ENCODE measurements at regions not wholly inside any gene's neighbourhood (a gene's known extent, or its start where the extent isn't known, plus 50 kb on each side); places are given as distances from the start of the nearest gene placed in this dataset.

- TF ChIP-seq, protein P1, sequence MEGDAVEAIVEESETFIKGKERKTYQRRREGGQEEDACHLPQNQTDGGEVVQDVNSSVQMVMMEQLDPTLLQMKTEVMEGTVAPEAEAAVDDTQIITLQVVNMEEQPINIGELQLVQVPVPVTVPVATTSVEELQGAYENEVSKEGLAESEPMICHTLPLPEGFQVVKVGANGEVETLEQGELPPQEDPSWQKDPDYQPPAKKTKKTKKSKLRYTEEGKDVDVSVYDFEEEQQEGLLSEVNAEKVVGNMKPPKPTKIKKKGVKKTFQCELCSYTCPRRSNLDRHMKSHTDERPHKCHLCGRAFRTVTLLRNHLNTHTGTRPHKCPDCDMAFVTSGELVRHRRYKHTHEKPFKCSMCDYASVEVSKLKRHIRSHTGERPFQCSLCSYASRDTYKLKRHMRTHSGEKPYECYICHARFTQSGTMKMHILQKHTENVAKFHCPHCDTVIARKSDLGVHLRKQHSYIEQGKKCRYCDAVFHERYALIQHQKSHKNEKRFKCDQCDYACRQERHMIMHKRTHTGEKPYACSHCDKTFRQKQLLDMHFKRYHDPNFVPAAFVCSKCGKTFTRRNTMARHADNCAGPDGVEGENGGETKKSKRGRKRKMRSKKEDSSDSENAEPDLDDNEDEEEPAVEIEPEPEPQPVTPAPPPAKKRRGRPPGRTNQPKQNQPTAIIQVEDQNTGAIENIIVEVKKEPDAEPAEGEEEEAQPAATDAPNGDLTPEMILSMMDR (IDR thresholded peaks at IDR 0.05), result no peak
- no peak overlapping the region for H3K9ac ChIP-seq (ENCODE audit: insufficient read depth, low read length, poor library complexity, severe bottlenecking)
- intact Hi-C loops (cut with micrococcal nuclease), result no loop called here
- no peak overlapping the region for H3K4me3 ChIP-seq (replicated peaks in 1 of 3; ENCODE audit: low read depth in 2 of 3, low read length in 3 of 3)
- H3K4me3 Mint-ChIP-seq, result no peak overlapping the region
- no peak overlapping the region for H3K4me2 ChIP-seq (replicated peaks; ENCODE audit: extremely low read depth, low read length, poor library complexity, severe bottlenecking)
- no peaks in the 10 kb centered on the region for H3K4me1 Mint-ChIP-seq
- 100% methylated on average over 1 of the region's 3 CpGs for WGBS (ENCODE audit: insufficient coverage)
- H4K20me1 ChIP-seq (ENCODE audit: insufficient read depth, low read length), result no peaks in the 10 kb centered on the region
- H3K9me3 ChIP-seq (replicated peaks in 1 of 2; ENCODE audit: control insufficient read depth in 1 of 2, insufficient read depth in 1 of 2, low read length in 2 of 2), result no peaks in the 10 kb centered on the region
- no peaks in the 10 kb centered on the region for H3K27me3 ChIP-seq (ENCODE audit: control insufficient read depth in 2 of 2, insufficient read depth in 2 of 2, low read length in 2 of 2)
- peaks cover 0 to 2% (median 2%) of the 10 kb centered on the region in 7 donors for H3K9me3 Mint-ChIP-seq
- H3K36me3 Mint-ChIP-seq, result no peaks in the 10 kb centered on the region
- H3K79me2 ChIP-seq (ENCODE audit: insufficient read depth, low read length), result no peaks in the 10 kb centered on the region
- H3K27ac Mint-ChIP-seq, result no peak overlapping the region
- H3K27me3 Mint-ChIP-seq (ENCODE audit: low read depth in 3 of 3), result no peaks in the 10 kb centered on the region
- H2AFZ ChIP-seq (ENCODE audit: insufficient read depth, low read depth, low read length, poor library complexity, severe bottlenecking), result no peak overlapping the region
- no peaks in the 10 kb centered on the region for H3K36me3 ChIP-seq (replicated peaks in 1 of 2; ENCODE audit: control insufficient read depth in 1 of 2, insufficient read depth in 2 of 2, low read length in 2 of 2)
- no peak overlapping the region for H3K27ac ChIP-seq (ENCODE audit: low read depth in 1 of 2, low read length in 2 of 2)
- DNase-seq, result no peak
- no peaks in the 10 kb centered on the region for H3K4me1 ChIP-seq (ENCODE audit: control insufficient read depth in 1 of 2, insufficient read depth in 2 of 2, low read length in 2 of 2)
Observed at GRCh38 chr3:68479779-68480178, 452.6 kb downstream of the TAFA4 start.

DNA sequence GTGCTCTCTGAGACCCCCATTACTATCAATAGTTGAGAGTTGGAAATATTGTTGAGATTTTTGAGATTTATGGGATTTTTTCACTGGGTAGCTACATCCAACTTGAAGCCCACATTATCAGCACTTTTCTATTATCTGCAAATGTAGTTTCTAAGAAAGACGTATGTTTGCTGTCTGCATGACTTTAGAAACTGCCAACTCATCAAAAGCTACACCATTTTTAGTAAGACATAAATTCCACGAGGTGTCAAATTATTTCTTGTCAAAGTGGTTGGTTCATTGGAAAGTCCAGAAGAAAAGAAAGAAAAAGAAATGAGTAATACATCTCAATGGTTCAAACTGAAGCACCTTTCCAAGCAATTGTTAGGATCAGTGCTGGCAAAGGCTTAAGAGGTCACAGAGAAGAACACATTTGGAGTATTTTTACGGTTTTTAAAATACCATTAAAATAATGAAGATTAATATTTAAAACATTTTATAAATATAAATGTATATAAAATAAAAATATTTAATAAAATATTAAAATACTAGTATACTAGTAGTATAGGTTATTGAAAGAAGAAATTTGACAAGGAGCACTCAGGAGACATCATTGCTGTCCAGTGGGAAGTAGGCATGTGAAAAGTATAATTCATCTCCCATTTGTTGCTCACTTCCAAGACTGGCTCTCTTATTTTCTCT is 463.5 kb downstream of the TAFA4 start:
- TF ChIP-seq, protein P1 (IDR thresholded peaks at IDR 0.05), result no peak
- no peaks in the 10 kb centered on the region for H3K27me3 ChIP-seq (ENCODE audit: control insufficient read depth in 2 of 2, insufficient read depth in 2 of 2, low read length in 2 of 2)
- no peaks in the 10 kb centered on the region for H3K4me1 ChIP-seq (ENCODE audit: control insufficient read depth in 1 of 2, insufficient read depth in 2 of 2, low read length in 2 of 2)
- H3K79me2 ChIP-seq (ENCODE audit: insufficient read depth, low read length), result no peaks in the 10 kb centered on the region
- Mint-ChIP-seq H3K27me3 (ENCODE audit: low read depth in 3 of 3) (peaks cover 0 to 1% (median 0%) of the 10 kb centered on the region in 3 donors), H3K4me1 (no peaks in the 10 kb centered on the region), H3K4me3 (no peak overlapping the region), H3K27ac (no peak overlapping the region), H3K36me3 (no peaks in the 10 kb centered on the region), H3K9me3 (peaks cover 0 to 8% (median 3%) of the 10 kb centered on the region in 7 donors)
- no peak overlapping the region for H3K4me3 ChIP-seq (replicated peaks in 1 of 3; ENCODE audit: low read depth in 2 of 3, low read length in 3 of 3)
- H3K4me2 ChIP-seq (replicated peaks; ENCODE audit: extremely low read depth, low read length, poor library complexity, severe bottlenecking), result no peak overlapping the region
- intact Hi-C loops (cut with micrococcal nuclease), result no loop called here
- H3K36me3 ChIP-seq (replicated peaks in 1 of 2; ENCODE audit: control insufficient read depth in 1 of 2, insufficient read depth in 2 of 2, low read length in 2 of 2), result no peaks in the 10 kb centered on the region
- WGBS (ENCODE audit: insufficient coverage), result no CpG with 5 or more reads among the region's 3 CpGs
- no peaks in the 10 kb centered on the region for H4K20me1 ChIP-seq (ENCODE audit: insufficient read depth, low read length)
- H3K9ac ChIP-seq (ENCODE audit: insufficient read depth, low read length, poor library complexity, severe bottlenecking), result no peak overlapping the region
- H2AFZ ChIP-seq (ENCODE audit: insufficient read depth, low read depth, low read length, poor library complexity, severe bottlenecking), result no peak overlapping the region
- H3K27ac ChIP-seq (ENCODE audit: low read depth in 1 of 2, low read length in 2 of 2), result no peak overlapping the region
- H3K9me3 ChIP-seq (replicated peaks in 1 of 2; ENCODE audit: control insufficient read depth in 1 of 2, insufficient read depth in 1 of 2, low read length in 2 of 2), result no peaks in the 10 kb centered on the region
- DNase-seq, result no peak
